Femur (tissue), 1 donor: ENCODE measurements at regions not wholly inside any gene's neighbourhood (a gene's known extent, or its start where the extent isn't known, plus 50 kb on each side); places are given as distances from the start of the nearest gene placed in this dataset.
"Not testable (repeated sequence)": the region's sequence is repeated elsewhere in the genome, so short reads cannot be mapped to it uniquely, and the experiment has no call there.

ENCODE experiments used
- DNase-seq: peaks from one replicate; pipeline ENCODE4 v3.0.0-alpha.2; 2017

DNA sequence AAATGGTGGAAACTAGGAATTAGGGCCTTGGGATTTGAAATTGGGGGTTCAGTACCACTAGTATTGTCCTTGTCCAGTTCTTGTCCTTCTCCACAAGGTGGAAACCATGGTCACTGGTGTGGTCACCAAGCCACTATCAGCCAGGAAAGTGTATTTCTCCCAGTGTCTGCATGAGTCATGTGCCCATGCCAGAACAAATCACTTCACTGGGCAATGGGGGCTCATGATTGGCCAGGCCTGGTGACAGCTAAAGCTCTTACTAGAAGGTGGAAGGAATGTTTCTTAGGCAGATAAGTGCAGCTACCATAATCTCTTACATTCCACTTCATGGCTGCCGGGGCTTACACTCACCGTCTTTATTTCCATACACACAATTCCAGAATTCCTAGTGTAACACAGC, 124.8 kb upstream of the TACR1 start:
- no peak for DNase-seq

DNA sequence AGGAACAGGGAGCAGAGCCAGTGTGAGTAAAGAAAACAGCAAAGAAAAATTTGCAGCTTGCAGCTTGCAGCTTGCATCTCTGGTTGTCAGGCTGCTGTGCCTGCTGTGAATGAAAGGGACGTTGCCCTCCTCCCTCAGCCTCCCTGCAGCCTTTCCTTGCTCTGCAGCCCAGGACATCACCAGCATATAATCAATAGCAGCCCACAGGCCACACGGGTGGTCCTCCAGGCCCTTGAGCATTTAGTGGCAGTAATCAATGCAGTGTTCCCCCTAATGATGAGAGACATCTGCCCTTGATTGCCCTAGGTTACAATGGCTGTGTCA, 122.2 kb upstream of the TACR1 start:
- DNase-seq: no peak

DNA sequence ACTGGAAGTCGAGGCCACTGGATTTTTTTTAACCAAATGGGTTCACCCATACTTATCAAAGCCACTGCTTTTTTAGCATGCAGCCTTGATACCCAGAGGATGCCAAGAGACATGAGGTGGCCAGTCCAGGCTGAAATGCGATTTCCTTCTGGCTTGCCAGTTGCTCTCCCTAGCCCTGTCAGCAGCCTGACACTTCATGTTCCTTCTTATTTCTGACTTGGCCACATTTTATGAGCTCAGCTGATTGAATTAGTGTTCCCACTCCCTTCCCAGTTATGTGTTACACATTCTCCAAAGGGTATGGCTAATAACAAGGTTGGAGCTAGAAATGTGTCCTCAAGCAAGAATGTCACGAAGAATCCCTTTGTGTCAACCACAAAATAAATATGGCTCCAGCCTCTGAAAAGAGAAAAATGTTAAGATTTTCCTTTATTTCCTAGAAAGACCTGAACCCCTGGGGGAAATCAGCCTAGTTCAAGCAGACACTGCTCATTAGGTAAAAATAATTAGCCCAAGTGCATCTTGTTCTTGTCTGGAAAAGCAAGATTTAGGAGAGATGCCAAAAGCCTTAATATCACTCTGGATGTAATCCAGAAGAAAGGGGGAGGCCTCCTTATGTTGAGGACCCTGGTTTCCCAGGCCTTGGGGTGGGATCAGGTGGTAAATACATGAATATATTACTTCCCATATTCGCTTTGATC, 121.7 kb upstream of the TACR1 start:
- no peak for DNase-seq

DNA sequence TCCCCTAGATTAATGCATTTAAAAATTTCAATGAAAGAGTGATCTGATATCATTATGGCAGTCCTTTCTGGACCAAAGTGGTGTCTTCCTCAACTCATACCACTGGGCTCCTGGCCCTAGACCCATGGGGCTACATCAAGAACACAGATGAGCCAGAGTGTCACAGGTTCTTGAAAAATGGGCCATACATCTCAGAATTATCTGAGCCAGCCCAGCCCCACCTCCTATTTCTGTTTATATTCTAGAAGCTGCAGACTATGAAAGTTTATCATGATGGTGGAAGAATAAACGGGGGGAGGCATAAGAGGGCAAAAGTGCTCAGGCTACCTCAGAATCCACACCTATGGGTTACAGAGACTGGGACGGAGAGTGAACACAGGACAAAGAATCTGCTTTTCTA, 120.6 kb upstream of the TACR1 start:
- DNase-seq: no peak

DNA sequence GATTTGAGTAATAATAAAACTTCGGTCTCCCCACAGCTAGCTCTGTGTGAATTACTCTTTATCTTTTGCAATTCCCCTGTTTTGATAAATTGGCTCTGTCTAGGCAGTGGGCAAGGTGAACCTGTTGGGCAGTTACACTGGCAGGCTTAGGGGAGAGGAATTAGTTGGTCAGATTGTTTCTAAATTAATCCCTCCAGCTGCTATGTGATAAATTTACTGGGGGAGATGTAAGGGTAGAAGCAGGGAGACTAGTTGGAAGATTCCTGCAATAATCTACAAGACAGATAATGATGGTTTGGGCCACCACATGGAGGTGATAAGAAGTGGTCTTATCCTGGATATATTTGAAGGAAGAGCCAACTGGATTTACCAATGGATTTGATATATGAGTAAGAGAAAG, 118.5 kb upstream of the TACR1 start:
- DNase-seq: no peak

DNA sequence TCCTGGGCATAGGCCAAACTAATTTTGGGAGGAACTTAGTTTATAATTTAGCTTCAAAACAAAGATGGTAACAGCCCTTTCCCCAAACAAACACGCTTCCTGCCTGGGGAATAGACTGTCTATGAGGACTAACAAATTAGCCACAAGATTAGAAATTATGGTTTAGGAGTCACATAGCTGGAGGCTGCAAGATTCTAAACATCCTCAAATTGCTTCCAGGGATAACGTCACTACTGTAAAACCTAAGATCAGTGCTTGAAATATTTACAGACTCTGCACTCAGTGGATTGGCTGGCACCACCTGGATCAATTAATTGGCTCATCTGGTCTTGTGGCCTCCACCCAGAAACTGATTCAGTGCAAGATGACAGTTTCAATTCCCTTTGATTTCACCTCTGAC, 118.0 kb upstream of the TACR1 start:
- no peak for DNase-seq

DNA sequence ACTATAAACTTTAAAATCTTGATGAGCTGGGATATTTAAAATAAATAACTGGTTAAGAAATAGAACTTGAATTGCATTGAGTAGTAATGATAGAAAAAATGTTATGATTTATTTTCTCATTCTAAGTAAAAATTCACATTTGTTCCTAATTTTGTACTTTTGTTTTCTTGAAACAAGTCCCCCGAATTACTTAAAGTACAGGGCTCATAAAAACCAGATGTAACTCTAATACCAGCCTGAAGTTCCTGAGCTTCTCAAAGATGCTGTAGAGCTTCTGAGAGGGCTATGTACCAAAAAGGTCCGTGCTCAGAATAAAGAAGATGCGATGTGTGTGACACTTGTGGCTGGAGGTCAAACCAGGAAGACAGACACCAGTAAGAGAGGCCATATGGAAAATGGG, 116.1 kb upstream of the TACR1 start:
- no peak for DNase-seq

DNA sequence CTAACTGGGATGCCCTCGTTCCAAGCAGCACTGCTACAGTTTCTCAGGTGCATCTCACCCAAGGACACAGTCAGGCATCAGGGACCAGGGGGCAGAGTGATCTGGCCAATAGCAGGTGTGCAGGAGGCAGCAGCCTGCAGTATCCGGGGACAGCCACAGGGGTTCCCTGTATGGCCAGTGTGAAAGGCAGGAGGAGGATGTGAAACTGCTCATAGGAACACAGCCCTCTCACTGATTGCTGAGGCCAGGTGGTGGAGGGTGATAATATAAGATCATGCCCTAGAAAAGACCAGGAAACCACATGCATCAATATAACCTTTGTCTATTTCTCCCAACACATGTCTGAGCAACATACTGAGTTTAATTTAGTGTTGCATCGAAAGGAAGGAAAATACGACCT, 112.7 kb upstream of the TACR1 start:
- peak; percentile 31 for DNase-seq

- no peak for DNase-seq
Measured at GRCh38 chr2:75311521-75311920, 112.2 kb upstream of the TACR1 start.

- no peak for DNase-seq
Measured at GRCh38 chr2:75310876-75311275, 111.6 kb upstream of the TACR1 start.

GRCh38 chr2:75309596-75310463, 110.5 kb upstream of the TACR1 start:
- DNase-seq: no peak

DNA sequence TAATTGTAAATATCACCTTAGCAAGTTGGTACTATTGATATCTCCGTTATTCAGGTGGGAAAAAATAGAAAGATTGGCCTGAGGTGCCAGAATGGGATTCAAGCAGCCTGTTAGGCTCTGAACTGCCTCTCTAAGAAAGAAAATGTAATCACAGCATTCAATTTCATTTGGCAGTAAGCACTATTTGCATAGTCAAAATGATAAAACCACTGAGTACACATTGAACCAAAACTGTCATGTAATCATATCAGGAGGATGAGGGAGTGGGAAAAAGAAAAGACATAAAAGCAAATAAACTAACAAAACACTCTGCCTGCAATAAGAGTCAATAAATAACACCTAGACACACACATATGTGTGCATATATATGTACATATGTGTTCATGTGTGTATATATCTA, 103.9 kb upstream of the TACR1 start:
- no peak for DNase-seq

- no peak for DNase-seq
Measured at GRCh38 chr2:75294362-75294761, 95.0 kb upstream of the TACR1 start.

GRCh38 chr2:75292826-75293225, 93.5 kb upstream of the TACR1 start:
- DNase-seq: no peak

GRCh38 chr2:75290600-75291150, 91.4 kb upstream of the TACR1 start:
- DNase-seq: no peak

GRCh38 chr2:75289771-75290170, 90.5 kb upstream of the TACR1 start:
- no peak for DNase-seq

DNA sequence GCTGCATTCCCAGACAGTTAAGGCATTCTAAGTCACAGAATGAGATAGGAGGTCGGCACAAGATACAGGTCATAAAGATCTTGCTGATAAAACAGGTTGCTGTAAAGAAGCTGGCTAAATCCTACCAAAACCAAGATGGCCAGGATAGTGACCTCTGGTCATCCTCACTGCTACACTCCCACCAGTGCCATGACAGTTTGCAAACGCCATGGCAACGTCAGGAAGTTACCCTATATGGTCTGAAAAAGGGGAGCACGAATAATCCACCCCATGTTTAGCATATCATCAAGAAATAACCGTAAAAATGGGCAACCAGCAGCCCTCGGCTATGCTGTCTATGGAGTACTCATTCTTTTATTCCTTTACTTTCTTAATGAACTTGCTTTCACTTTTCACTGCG, 89.9 kb upstream of the TACR1 start:
- not testable (repeated sequence) for DNase-seq

GRCh38 chr2:75288760-75289159, 89.4 kb upstream of the TACR1 start:
- DNase-seq: no peak

DNA sequence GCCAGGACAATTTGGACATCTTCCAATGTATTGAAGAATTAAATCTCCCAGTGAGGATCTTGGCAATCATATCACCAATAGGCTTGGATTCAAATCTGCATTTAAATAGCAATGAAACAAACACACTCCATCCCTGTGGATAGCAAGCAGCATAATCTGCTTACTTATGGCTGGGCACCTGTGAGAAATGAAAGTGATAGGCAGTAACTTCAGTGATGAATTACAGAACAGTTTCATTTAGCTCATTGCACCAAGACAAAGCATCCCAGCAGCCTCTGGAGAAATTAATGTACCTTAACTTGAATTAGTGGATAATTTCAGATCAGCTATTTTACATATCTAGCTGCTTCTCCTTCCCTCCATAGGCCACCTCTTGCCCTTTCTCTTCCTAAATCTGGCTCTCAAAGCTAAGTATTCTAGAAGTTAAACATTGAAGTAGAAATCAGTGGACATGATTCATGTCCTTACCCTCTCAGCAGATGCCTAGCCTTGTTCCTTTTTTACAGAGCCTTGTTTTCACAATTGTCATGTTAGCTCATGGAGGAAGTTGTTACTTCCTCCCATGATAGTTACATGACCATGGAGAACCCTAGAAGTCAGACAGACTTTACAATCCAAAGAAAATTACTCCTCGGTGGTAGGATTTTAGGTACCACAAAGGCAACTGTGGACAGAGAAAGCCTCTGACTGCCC, 88.5 kb upstream of the TACR1 start:
- no peak for DNase-seq

DNA sequence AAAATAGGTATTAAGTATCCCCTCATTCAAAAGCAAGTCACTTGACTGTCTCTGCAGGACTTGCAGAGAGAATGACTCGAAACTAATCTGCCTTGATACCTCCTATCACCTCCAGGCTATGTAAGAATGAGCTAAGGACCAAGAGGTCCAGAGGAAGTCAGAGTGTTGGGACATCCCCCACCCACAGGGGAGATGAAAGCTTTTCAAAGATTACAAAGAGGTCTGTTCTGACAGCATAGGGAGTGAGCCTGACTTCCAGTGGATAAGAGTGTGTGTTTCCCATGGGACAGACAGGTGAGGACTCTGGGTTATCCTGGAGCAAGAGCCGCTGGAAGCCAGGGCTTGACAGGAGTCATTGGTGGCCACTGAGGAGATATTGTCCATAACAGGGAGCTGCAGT, 85.0 kb upstream of the TACR1 start:
- no peak for DNase-seq

DNA sequence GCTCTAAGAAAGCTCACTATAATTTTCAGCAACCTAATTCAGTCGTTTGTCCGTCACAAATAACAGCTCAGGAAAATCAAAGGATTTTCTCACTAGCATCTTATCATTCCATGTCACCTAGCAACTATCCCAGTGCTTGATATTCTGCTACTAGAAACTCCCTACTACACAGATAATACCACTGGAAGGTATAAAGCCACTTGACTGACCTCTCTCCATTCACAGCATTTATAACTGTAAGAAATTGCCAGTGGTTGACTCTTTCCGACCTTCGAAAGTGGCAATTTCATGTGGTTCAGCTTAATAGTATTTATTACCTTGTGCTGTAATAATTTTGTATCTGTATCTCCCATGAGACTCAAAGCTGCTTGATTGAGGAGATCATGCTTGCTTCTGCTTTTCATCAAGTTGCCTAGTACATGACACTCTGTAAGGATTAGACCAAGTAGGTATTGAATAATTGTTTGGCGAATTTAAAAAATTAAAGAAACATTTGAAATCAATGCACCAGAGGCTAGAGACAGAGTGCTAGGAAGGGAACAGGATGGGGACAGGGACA, 79.6 kb upstream of the TACR1 start:
- no peak for DNase-seq

GRCh38 chr2:75278314-75278713, 79.0 kb upstream of the TACR1 start:
- no peak for DNase-seq

DNA sequence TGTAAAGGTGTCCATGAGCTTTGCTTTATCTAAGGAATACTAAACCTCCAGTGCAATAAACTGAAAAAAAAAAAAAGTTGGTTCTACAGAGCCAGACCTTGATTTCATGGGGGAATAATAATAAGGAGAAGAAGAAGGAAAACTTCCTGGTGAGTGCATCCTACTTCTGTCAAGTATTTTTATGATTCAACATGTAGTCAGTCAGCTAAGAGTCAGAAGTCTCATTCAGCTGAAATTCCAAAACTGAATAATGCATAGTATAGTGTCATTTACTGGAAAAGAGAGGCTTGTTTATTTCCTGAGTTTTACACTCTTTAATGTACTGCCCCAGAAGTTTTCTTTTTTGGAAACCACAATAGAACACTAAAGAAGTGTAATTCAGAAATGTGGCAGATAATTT, 77.8 kb upstream of the TACR1 start:
- DNase-seq: no peak
